GM12891 (cell line): ENCODE measurements at regions not wholly inside any gene's neighbourhood (a gene's known extent, or its start where the extent isn't known, plus 50 kb on each side); places are given as distances from the start of the nearest gene placed in this dataset.
"Not testable (repeated sequence)": the region's sequence is repeated elsewhere in the genome, so short reads cannot be mapped to it uniquely, and the experiment has no call there.

ENCODE experiments used
- DNase-seq: peaks from one replicate; pipeline ENCODE4 v3.0.0; 2011; ENCODE audit warnings: low spot score; ENCODE audit not compliant: insufficient read length
- FAIRE-seq: peaks from 2 replicates; lab custom pipeline; 2011; peaks lifted over from hg19 to GRCh38; lab: Jason Lieb, UNC
- PAX5 ChIP-seq: IDR thresholded peaks from 2 replicates; pipeline ENCODE4 v1.6.1; 2011; ENCODE audit warnings: low read length, moderate library complexity, mild to moderate bottlenecking; ENCODE audit not compliant: insufficient read depth, severe bottlenecking
- POLR2A ChIP-seq: IDR thresholded peaks from 2 replicates; pipeline ENCODE4 v1.6.1; 2011; ENCODE audit warnings: low read depth, low read length, control low read depth
- POLR2AphosphoS5 ChIP-seq: IDR thresholded peaks from 2 replicates; pipeline ENCODE4 v1.6.1; 2011; ENCODE audit warnings: low read depth, low read length, control low read depth
- POU2F2 ChIP-seq: IDR thresholded peaks from 2 replicates; pipeline ENCODE4 v1.6.1; 2011; ENCODE audit warnings: low read depth, mild to moderate bottlenecking, control low read depth, low read length, moderate library complexity
- SPI1 ChIP-seq: IDR thresholded peaks from 2 replicates; pipeline ENCODE4 v1.6.1; 2011; ENCODE audit warnings: low read depth, low read length, control low read depth
- TAF1 ChIP-seq: IDR thresholded peaks from 2 replicates; pipeline ENCODE4 v1.6.1; 2011; ENCODE audit warnings: low read depth, low read length, control low read depth

GRCh38 chr13:83008212-83008929 is 873.9 kb downstream of the SLITRK1 start:
- FAIRE-seq = no peak
- DNase-seq = no peak

GRCh38 chr13:83007226-83007625 is 875.0 kb downstream of the SLITRK1 start:
- FAIRE-seq = no peak
- TF ChIP-seq SPI1 = no peak
- no peak for TF ChIP-seq POLR2A
- no peak for TF ChIP-seq PAX5
- TF ChIP-seq TAF1 = no peak
- TF ChIP-seq POU2F2 = no peak
- TF ChIP-seq POLR2AphosphoS5 = no peak
- no peak for DNase-seq

More at GRCh38 chr13:83008212-83008929, 873.9 kb downstream of the SLITRK1 start:
- TF ChIP-seq POLR2AphosphoS5 = no peak
- TF ChIP-seq POU2F2 = no peak
- no peak for TF ChIP-seq TAF1
- no peak for TF ChIP-seq PAX5
- no peak for TF ChIP-seq POLR2A
- no peak for TF ChIP-seq SPI1

DNA sequence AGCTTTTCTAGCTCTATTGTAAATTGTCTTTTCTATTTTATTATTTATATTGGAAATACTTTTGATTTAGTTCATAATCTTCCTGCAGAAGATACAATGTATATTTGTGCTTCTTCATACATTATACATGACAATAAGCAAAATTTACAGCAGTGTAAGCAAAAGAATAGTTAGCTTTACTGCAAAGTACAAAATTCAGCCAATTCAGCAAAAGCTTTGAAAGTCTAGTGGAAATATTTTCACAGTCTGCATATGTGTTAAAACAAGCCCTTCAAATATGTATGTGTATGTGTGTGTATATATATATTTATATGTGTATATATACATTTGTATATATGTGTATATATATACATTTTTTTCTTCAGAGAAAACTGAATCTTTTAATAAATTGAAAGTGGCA is 879.1 kb downstream of the SLITRK1 start:
- TF ChIP-seq POU2F2 (no peak), TAF1 (no peak), PAX5 (no peak), POLR2AphosphoS5 (no peak), SPI1 (no peak), POLR2A (no peak)
- no peak for DNase-seq
- FAIRE-seq = no peak

GRCh38 chr13:82993417-82993816 is 888.9 kb downstream of the SLITRK1 start:
- DNase-seq = no peak
- no peak for FAIRE-seq
- TF ChIP-seq POLR2AphosphoS5 (no peak), TAF1 (no peak), POLR2A (no peak), PAX5 (no peak)

DNA sequence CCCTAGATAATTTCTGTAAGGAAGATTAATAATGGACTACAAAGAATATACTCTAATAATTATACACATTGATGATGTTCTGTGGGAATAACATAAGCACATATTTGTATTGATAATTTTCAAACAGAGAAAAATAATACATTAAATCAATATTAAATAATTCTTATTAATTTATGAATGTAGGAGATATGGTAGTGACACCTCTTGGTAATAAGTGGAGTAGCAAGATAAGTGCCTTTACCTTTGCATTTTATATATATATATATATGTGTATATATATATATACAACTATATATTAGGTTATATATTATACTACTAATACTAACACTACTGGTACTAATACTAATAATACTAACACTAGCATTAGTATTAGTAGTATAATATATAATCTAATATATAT is 905.8 kb downstream of the SLITRK1 start:
- FAIRE-seq (no peak), DNase-seq (no peak)
- TF ChIP-seq POLR2A (no peak), SPI1 (no peak), POU2F2 (no peak), POLR2AphosphoS5 (no peak), PAX5 (no peak), TAF1 (no peak)

GRCh38 chr13:82963226-82964099 is 918.8 kb downstream of the SLITRK1 start:
- FAIRE-seq (no peak), DNase-seq (no peak)
- TF ChIP-seq POU2F2 (no peak), PAX5 (no peak), SPI1 (no peak), TAF1 (no peak), POLR2AphosphoS5 (no peak)

DNA sequence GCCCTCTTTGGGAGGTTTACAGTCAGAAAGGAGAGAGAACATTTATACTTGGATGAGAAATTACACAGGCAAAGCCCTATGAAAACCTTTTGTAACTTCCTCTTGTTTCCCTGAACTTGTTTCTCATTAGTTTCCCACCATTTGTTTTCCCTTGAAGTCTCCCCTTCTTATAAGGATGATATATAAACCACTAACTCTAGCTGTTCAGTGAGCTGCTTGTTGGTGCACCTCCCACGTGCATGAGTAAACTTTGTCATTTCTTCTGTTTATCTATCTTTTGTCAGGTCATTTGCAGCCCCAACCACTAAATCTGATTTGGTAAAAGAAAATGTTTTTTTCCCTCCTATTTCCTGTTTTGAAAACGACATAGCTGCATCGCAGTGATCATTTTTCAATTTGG is 919.9 kb downstream of the SLITRK1 start:
- no peak for DNase-seq
- TF ChIP-seq PAX5 = no peak
- TF ChIP-seq POLR2AphosphoS5 = no peak
- no peak for TF ChIP-seq POU2F2
- no peak for TF ChIP-seq TAF1
- no peak for TF ChIP-seq SPI1
- TF ChIP-seq POLR2A = no peak
- no peak for FAIRE-seq

DNA sequence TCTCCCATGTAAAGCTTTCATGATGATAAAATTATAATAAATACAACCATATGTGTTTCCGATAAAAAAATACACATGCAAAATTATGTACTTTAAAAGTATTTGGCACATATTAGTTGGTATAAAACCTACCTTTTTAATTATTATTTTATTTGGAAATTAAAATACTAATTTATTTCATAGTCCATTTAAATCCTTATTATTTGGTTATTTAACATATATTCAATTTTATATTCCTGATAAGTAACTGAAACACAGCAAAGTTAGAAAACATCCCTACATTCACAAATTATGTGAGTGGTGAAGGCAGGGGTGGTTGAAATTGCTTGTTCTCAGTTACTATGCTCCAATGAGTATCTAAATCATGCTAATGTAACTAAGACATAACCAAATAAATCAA is 920.5 kb downstream of the SLITRK1 start:
- DNase-seq (no peak), FAIRE-seq (no peak)
- TF ChIP-seq POU2F2 (no peak), POLR2A (no peak)

DNA sequence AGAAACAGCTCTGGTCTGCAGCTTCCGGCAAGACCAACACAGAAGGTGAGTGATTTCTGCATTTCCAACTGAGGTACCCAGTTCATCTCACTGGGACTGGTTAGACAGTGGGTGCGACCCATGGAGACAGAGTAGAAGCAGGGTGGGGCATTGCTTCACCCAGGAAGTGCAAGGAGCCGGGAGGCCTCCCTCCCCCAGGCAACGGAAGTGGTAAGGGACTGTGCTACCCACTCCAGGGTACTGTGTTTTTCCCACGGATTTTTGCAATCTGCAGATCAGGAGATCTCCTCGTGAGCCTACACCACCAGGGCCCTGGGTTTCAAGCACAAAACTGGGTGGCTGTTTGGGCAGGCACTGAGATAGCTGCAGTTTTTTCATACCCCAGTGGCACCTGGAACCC is 929.9 kb downstream of the SLITRK1 start:
- not testable (repeated sequence) for FAIRE-seq, DNase-seq

- no peak for FAIRE-seq
- DNase-seq = no peak
- TF ChIP-seq POLR2A (no peak), POLR2AphosphoS5 (no peak), PAX5 (no peak), SPI1 (no peak), POU2F2 (no peak), TAF1 (no peak)
Observed at GRCh38 chr13:82947683-82948082, 934.6 kb downstream of the SLITRK1 start.
